SK-N-MC (cell line): ENCODE measurements at regions not wholly inside any gene's neighbourhood (a gene's known extent, or its start where the extent isn't known, plus 50 kb on each side); places are given as distances from the start of the nearest gene placed in this dataset.

ENCODE experiments used
- DNase-seq: peaks from one replicate; pipeline ENCODE4 v3.0.0-alpha.2; 2011; ENCODE audit warnings: low read depth, low spot score
- H3K27ac ChIP-seq: fragments of 200-600 bp; sonication (generic); 2 replicates; pipeline ENCODE4 v1.5.1; 2016; ENCODE audit warnings: mixed run types
- H3K36me3 ChIP-seq: fragments of 200-600 bp; sonication (generic); 2 replicates; pipeline ENCODE4 v1.6.1; 2017; ENCODE audit warnings: antibody characterized with exemption, low read length, mixed read lengths; ENCODE audit not compliant: insufficient read depth
- H3K4me3 ChIP-seq: fragments of 200-600 bp; sonication (generic); 2 replicates; pipeline ENCODE4 v1.5.1; 2016
- H3K9ac ChIP-seq: fragments of 200-600 bp; sonication (generic); 2 replicates; pipeline ENCODE4 v1.8.0; 2017; ENCODE audit warnings: mixed run types, mixed read lengths; ENCODE audit not compliant: insufficient read length
- H3K9me3 ChIP-seq: fragments of 200-600 bp; sonication (generic); 2 replicates; pipeline ENCODE4 v1.6.1; 2017; ENCODE audit warnings: low read depth, mild to moderate bottlenecking, antibody characterized with exemption, low read length, moderate library complexity, mixed read lengths
- EZH2 ChIP-seq: fragments of 200-600 bp; sonication (generic); IDR thresholded peaks from one replicate; pipeline ENCODE4 v1.6.1; 2017; ENCODE audit warnings: antibody characterized with exemption
- FOXP2 ChIP-seq: optimal IDR thresholded peaks from 2 replicates; pipeline ENCODE3; 2011; ENCODE audit warnings: mild to moderate bottlenecking, moderate library complexity; ENCODE audit not compliant: insufficient read depth; ENCODE audit errors: extremely low read length, control extremely low read depth
- POLR2AphosphoS5 ChIP-seq: IDR thresholded peaks from 2 replicates; pipeline ENCODE4 v1.6.1; 2012; ENCODE audit warnings: mild to moderate bottlenecking, low read depth, low read length, borderline replicate concordance

DNA sequence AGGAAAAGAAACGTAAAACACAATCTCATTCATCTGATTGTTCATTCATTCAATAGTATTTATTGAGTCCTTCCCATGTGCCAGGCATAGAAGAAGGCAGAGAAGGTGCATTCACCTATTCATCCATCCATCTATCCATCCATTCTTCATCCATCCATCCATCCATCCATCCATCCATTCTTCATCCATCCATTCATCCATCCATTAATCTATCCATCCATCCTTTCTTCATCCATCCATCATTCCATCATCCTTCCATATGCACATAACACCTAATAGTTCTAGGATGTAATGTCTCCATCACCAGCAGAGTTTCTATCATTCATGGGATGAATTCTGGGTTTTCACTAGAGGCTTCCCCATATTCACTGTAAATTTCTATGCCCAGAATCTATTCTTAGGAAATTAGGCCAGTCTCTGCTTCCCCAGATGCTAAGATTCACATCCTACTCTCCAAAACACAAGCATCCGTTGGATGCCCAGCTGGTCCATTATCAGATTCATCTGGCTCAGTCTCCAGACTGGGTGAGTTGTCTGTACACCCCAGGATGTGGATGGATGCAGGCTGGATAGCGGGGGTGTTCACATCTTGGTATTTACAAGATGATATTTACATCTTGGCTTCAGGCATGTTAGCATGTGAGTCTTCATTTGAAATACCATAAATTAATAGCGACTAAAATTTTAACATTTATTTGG lies 517.7 kb upstream of the SULF2 start:
- no peak overlapping the region for H3K4me3 ChIP-seq
- TF ChIP-seq POLR2AphosphoS5: no peak
- TF ChIP-seq FOXP2: no peak
- no peak for TF ChIP-seq EZH2
- H3K9ac ChIP-seq: no peak overlapping the region
- DNase-seq: no peak
- no peak overlapping the region for H3K27ac ChIP-seq
- no peaks in the 10 kb centered on the region for H3K9me3 ChIP-seq
- H3K36me3 ChIP-seq: no peaks in the 10 kb centered on the region

DNA sequence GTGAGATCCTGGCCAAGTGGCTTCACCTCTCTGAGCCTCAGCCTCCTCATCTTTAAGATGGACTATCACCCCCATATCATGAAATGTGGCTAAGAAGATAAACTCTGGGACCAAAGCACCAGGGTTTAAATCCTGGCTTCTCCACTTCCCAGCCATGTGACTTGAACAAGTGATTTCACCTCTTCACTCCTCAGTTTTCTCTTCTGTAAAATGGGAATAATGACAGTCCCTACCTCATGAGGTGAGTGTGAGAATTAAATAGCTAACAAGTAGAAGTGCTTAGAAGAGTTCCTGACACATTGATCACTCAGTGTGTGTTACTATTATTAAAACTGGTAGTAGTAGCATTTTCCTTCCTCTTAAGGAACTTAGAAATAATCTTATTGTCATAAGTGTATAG lies 516.9 kb upstream of the SULF2 start:
- Histone ChIP-seq H3K9ac (no peak overlapping the region), H3K9me3 (no peaks in the 10 kb centered on the region), H3K36me3 (no peaks in the 10 kb centered on the region), H3K27ac (no peak overlapping the region), H3K4me3 (no peak overlapping the region)
- no peak for TF ChIP-seq FOXP2
- TF ChIP-seq POLR2AphosphoS5: no peak
- no peak for TF ChIP-seq EZH2
- no peak for DNase-seq

- no peak for DNase-seq
- H3K27ac ChIP-seq: no peak overlapping the region
- H3K36me3 ChIP-seq: no peaks in the 10 kb centered on the region
- no peaks in the 10 kb centered on the region for H3K9me3 ChIP-seq
- no peak overlapping the region for H3K4me3 ChIP-seq
- TF ChIP-seq FOXP2: no peak
- no peak for TF ChIP-seq POLR2AphosphoS5
- no peak for TF ChIP-seq EZH2
- H3K9ac ChIP-seq: no peak overlapping the region
Observed at GRCh38 chr20:48301189-48301588, 515.9 kb upstream of the SULF2 start.

DNA sequence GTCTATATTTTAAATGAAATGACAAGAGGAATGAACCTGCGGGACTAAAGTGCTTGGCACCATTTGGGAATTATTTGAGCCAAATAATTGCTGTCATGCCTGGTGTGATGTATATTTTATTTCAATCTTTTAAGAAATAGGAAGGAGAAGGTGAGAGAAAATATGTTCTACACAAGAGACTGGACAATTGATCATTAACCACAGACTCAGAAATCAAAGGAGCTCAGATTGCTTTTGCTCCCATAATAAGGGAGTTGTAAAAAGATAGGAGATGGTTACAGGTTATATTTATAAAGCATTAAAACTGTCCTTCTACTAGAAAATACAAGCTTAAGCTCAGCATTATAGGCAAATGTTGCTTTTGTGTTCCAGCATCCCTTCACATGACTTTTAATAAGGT lies 515.2 kb upstream of the SULF2 start:
- H3K36me3 ChIP-seq: no peaks in the 10 kb centered on the region
- no peak overlapping the region for H3K27ac ChIP-seq
- TF ChIP-seq FOXP2: no peak
- TF ChIP-seq POLR2AphosphoS5: no peak
- no peak for TF ChIP-seq EZH2
- no peak overlapping the region for H3K9ac ChIP-seq
- H3K4me3 ChIP-seq: no peak overlapping the region
- DNase-seq: no peak
- no peaks in the 10 kb centered on the region for H3K9me3 ChIP-seq

DNA sequence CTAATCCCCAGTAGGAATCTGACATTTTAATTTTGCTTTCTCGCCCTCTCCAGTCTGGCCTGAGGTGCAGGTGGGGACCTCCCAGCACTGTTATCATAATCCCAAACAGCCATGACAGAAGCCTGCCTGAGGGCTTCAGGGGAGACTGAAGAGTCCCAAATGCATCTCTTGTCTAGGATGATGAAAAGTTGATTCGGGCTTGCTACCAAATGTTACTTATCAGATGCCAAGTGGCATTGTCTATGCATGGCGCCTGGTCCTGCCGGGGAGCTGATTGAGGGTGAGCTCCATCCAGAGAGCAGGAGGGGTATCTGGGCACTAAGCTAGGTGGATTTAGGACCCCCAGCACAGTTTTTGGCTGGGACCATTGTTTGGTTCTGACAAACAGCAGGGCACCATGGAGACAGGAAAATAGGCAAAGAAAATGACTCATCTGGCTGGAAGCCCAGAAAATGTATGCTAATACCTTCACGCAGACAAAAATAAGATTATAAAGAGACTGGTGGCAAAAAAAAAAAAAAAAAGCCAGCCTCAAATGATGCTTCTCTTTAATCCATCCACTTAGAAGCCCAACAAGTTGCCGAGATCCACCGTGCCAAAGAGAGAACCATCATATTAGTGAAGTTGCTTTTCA lies 513.7 kb upstream of the SULF2 start:
- H3K36me3 ChIP-seq: no peaks in the 10 kb centered on the region
- no peak for TF ChIP-seq POLR2AphosphoS5
- no peak for TF ChIP-seq FOXP2
- no peak for TF ChIP-seq EZH2
- no peak overlapping the region for H3K9ac ChIP-seq
- peak; percentile 75 for DNase-seq
- H3K9me3 ChIP-seq: no peaks in the 10 kb centered on the region
- H3K27ac ChIP-seq: peak overlapping the region; percentile 33; the same call in 1 of the 2 replicates
- no peak overlapping the region for H3K4me3 ChIP-seq

- Histone ChIP-seq H3K36me3 (no peaks in the 10 kb centered on the region), H3K9me3 (no peaks in the 10 kb centered on the region), H3K9ac (no peak overlapping the region), H3K27ac (peak overlapping the region; percentile 33; the same call in 1 of the 2 replicates), H3K4me3 (no peak overlapping the region)
- DNase-seq: no peak
- TF ChIP-seq POLR2AphosphoS5 (no peak), EZH2 (no peak), FOXP2 (no peak)
Observed at GRCh38 chr20:48298433-48298832, 513.2 kb upstream of the SULF2 start.

DNA sequence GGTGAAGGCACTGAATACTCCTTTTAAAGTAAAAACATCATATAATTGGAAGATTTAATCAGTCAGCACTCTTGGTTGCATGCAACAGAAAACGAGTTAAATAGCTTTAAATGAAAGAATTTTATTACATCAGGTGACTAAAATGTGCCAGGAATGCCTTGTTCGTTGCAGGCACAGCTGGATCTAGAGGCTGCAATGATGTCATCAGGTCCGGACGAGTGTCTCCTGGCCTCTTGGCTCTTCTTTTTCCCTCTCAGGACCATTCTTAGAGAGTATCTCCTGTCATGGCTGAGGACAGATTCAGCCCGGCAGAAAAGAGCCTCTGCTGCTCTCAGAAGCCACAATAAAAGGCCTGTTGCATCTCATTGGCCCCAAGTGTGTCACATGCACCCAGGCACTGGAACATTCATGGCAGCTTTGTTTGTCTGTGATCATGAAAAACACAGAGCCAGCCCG lies 510.7 kb upstream of the SULF2 start:
- H3K9me3 ChIP-seq: no peaks in the 10 kb centered on the region
- TF ChIP-seq POLR2AphosphoS5: no peak
- TF ChIP-seq FOXP2: no peak
- no peak for TF ChIP-seq EZH2
- no peak overlapping the region for H3K27ac ChIP-seq
- no peaks in the 10 kb centered on the region for H3K36me3 ChIP-seq
- DNase-seq: no peak
- H3K9ac ChIP-seq: no peak overlapping the region
- H3K4me3 ChIP-seq: no peak overlapping the region

DNA sequence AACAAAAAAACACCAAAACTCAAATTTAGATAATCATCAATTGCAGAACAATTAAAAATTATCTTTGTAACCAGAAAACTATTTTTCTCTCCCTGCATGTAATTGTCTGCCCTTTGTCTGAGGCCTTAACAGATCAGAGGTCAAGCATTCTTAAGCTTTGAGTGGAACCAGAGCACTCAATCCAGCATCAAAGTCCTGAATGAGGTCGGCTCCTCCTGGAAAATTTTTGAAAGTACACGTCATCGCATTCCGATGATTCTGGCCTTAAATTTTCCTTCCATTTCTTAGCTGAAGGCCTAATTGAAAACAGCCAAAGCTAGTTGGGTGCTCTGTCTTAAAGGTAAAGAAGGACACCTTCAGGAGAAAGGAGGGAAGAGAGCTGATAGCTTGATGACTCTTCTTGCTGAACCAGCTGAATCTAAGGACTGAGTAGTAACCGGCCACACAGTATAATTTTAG lies 510.2 kb upstream of the SULF2 start:
- H3K36me3 ChIP-seq: no peaks in the 10 kb centered on the region
- H3K9ac ChIP-seq: no peak overlapping the region
- no peak overlapping the region for H3K4me3 ChIP-seq
- no peak for DNase-seq
- no peaks in the 10 kb centered on the region for H3K9me3 ChIP-seq
- TF ChIP-seq FOXP2 (no peak), EZH2 (no peak), POLR2AphosphoS5 (no peak)
- H3K27ac ChIP-seq: no peak overlapping the region
